ENCODE measurements at regions not wholly inside any gene's neighbourhood (a gene's known extent, or its start where the extent isn't known, plus 50 kb on each side); places are given as distances from the start of the nearest gene placed in this dataset.

DNA sequence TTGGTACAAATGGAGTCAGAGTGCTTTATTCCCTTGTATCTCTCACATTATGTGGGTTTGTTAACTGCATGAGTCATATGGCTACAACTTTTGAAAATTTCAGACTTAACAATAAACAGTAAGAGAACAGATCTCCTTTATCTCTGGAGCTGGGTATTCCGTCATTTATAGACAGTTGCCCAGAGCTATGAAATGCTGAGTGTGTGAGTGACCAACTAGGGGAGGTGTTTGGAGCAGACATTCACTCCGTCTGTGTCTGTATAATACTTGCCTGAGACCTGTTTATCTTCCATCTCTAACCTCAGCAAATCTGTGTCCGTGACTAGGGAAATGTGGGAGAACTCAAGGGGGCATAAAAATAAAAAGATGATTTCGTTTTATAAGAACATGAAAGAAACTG lies 279.9 kb upstream of the FAR2 start:
- TF ChIP-seq, protein P1, sequence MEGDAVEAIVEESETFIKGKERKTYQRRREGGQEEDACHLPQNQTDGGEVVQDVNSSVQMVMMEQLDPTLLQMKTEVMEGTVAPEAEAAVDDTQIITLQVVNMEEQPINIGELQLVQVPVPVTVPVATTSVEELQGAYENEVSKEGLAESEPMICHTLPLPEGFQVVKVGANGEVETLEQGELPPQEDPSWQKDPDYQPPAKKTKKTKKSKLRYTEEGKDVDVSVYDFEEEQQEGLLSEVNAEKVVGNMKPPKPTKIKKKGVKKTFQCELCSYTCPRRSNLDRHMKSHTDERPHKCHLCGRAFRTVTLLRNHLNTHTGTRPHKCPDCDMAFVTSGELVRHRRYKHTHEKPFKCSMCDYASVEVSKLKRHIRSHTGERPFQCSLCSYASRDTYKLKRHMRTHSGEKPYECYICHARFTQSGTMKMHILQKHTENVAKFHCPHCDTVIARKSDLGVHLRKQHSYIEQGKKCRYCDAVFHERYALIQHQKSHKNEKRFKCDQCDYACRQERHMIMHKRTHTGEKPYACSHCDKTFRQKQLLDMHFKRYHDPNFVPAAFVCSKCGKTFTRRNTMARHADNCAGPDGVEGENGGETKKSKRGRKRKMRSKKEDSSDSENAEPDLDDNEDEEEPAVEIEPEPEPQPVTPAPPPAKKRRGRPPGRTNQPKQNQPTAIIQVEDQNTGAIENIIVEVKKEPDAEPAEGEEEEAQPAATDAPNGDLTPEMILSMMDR (IDR thresholded peaks at IDR 0.05; ENCODE audit: low read length): no peak
- no peak for TF ChIP-seq EZH2 (IDR thresholded peaks at IDR 0.05; ENCODE audit: borderline replicate concordance, low read length)
